Colon (tissue), 2 donors: ENCODE measurements at regions not wholly inside any gene's neighbourhood (a gene's known extent, or its start where the extent isn't known, plus 50 kb on each side); places are given as distances from the start of the nearest gene placed in this dataset.

ENCODE experiments used
- FAIRE-seq: peaks from 2 replicates; lab custom pipeline; 2012; peaks lifted over from hg19 to GRCh38; lab: Jason Lieb, UNC
- donor health status: control.
- donor health status: control.

GRCh38 chr2:8006626-8007025 lies 675.2 kb upstream of the ID2 start:
- FAIRE-seq = no peak

- no peak for FAIRE-seq
Measured at GRCh38 chr2:8009010-8009597, 672.8 kb upstream of the ID2 start.

- no peak for FAIRE-seq
Measured at GRCh38 chr2:8015848-8016600, 665.8 kb upstream of the ID2 start.

- FAIRE-seq = no peak
Measured at GRCh38 chr2:8016688-8017087, 665.2 kb upstream of the ID2 start.

- FAIRE-seq = no peak
Measured at GRCh38 chr2:8018956-8019355, 662.9 kb upstream of the ID2 start.

- no peak for FAIRE-seq
Measured at GRCh38 chr2:8019934-8020333, 661.9 kb upstream of the ID2 start.

- FAIRE-seq = no peak
Measured at GRCh38 chr2:8021921-8022320, 659.9 kb upstream of the ID2 start.

- no peak for FAIRE-seq
Measured at GRCh38 chr2:8022908-8023640, 658.8 kb upstream of the ID2 start.

- FAIRE-seq = no peak
Measured at GRCh38 chr2:8024506-8024905, 657.4 kb upstream of the ID2 start.

- no peak for FAIRE-seq
Measured at GRCh38 chr2:8026381-8026780, 655.5 kb upstream of the ID2 start.

GRCh38 chr2:8027387-8027786 lies 654.5 kb upstream of the ID2 start:
- no peak for FAIRE-seq

GRCh38 chr2:8028036-8028435 lies 653.8 kb upstream of the ID2 start:
- no peak for FAIRE-seq

- no peak for FAIRE-seq
Measured at GRCh38 chr2:8028436-8028835, 653.4 kb upstream of the ID2 start.

GRCh38 chr2:8028981-8029380 lies 652.9 kb upstream of the ID2 start:
- FAIRE-seq = no peak

- no peak for FAIRE-seq
Measured at GRCh38 chr2:8030573-8031303, 651.1 kb upstream of the ID2 start.

- no peak for FAIRE-seq
Measured at GRCh38 chr2:8031370-8031769, 650.5 kb upstream of the ID2 start.

- no peak for FAIRE-seq
Measured at GRCh38 chr2:8033546-8034096, 648.2 kb upstream of the ID2 start.

GRCh38 chr2:8036366-8036765 lies 645.5 kb upstream of the ID2 start:
- FAIRE-seq = no peak

- no peak for FAIRE-seq
Measured at GRCh38 chr2:8039732-8040131, 642.1 kb upstream of the ID2 start.

GRCh38 chr2:8043295-8043694 lies 638.6 kb upstream of the ID2 start:
- FAIRE-seq = no peak

GRCh38 chr2:8044046-8044594 lies 637.7 kb upstream of the ID2 start:
- FAIRE-seq = no peak

- no peak for FAIRE-seq
Measured at GRCh38 chr2:8045081-8045614, 636.7 kb upstream of the ID2 start.
